SK-N-SH (cell line): ENCODE measurements at regions not wholly inside any gene's neighbourhood (a gene's known extent, or its start where the extent isn't known, plus 50 kb on each side); places are given as distances from the start of the nearest gene placed in this dataset.

Source experiments
- CTCF ChIP-seq: fragments of 200-600 bp; sonication (generic); IDR thresholded peaks from 2 replicates; pipeline ENCODE4 v1.6.1; 2017; ENCODE audit warnings: antibody characterized with exemption, mild to moderate bottlenecking, moderate library complexity
- EZH2phosphoT487 ChIP-seq: fragments of 200-600 bp; sonication (generic); IDR thresholded peaks from 2 replicates; pipeline ENCODE4 v1.6.1; 2017; ENCODE audit warnings: low read depth, mixed run types, mild to moderate bottlenecking, antibody characterized with exemption, moderate library complexity, borderline replicate concordance
- GABPA ChIP-seq: IDR thresholded peaks from 2 replicates; pipeline ENCODE4 v1.4.0; 2012; ENCODE audit warnings: low read depth, mild to moderate bottlenecking
- IRF3 ChIP-seq: fragments of 150-350 bp; IDR thresholded peaks from 2 replicates; pipeline ENCODE4 v1.6.1; 2016; ENCODE audit warnings: mild to moderate bottlenecking, low read depth, low read length
- POLR2AphosphoS5 ChIP-seq: IDR thresholded peaks from 2 replicates; pipeline ENCODE4 v1.6.1; 2012; ENCODE audit warnings: low read depth, low read length
- RAD21 ChIP-seq: IDR thresholded peaks from 2 replicates; pipeline ENCODE4 v1.6.1; 2012; ENCODE audit warnings: mild to moderate bottlenecking, low read length
- SIN3A ChIP-seq: IDR thresholded peaks from 2 replicates; pipeline ENCODE4 v1.6.1; 2012; ENCODE audit warnings: low read depth, mild to moderate bottlenecking, low read length, moderate library complexity, borderline replicate concordance
- TCF12 ChIP-seq: IDR thresholded peaks from 2 replicates; pipeline ENCODE4 v1.4.0; 2012

- TF ChIP-seq RAD21 (no peak), POLR2AphosphoS5 (no peak), CTCF (no peak), SIN3A (no peak), EZH2phosphoT487 (no peak), IRF3 (no peak), GABPA (no peak), TCF12 (peak; percentile 43; the same call in 1 of the 2 replicates)
Observed at GRCh38 chr12:105453316-105453715, 122.8 kb downstream of the C12orf75 start.
